Skeletal muscle satellite cell (primary cell): ENCODE measurements at regions not wholly inside any gene's neighbourhood (a gene's known extent, or its start where the extent isn't known, plus 50 kb on each side); places are given as distances from the start of the nearest gene placed in this dataset.

Experiments used
- H3K27me3 ChIP-seq: 2 replicates; pipeline ENCODE4 v1.7.0; 2013; ENCODE audit warnings: low read length; ENCODE audit not compliant: control insufficient read depth, insufficient read depth
- H3K36me3 ChIP-seq: 2 replicates; pipeline ENCODE4 v1.7.0; 2013; ENCODE audit warnings: mild to moderate bottlenecking, control low read depth, low read length; ENCODE audit not compliant: insufficient read depth
- H3K4me1 ChIP-seq: 2 replicates; pipeline ENCODE4 v1.7.0; 2013; ENCODE audit warnings: low read length; ENCODE audit not compliant: control insufficient read depth, insufficient read depth
- H3K4me2 ChIP-seq: 2 replicates; pipeline ENCODE4 v1.7.0; 2013; ENCODE audit warnings: mild to moderate bottlenecking, low read length
- H3K4me3 ChIP-seq: 2 replicates; pipeline ENCODE4 v1.7.0; 2013; ENCODE audit warnings: low read length
- H3K9ac ChIP-seq: 2 replicates; pipeline ENCODE4 v1.7.0; 2013; ENCODE audit warnings: mild to moderate bottlenecking, low read depth, low read length, moderate library complexity
- H3K9me3 ChIP-seq: replicated peaks from 2 replicates; pipeline ENCODE4 v1.7.0; 2013; ENCODE audit warnings: mild to moderate bottlenecking, control low read depth, low read length

- Histone ChIP-seq H3K9me3 (no peaks in the 10 kb centered on the region), H3K9ac (no peak overlapping the region), H3K27me3 (no peaks in the 10 kb centered on the region)
These were observed 72.2 kb upstream of the CNKSR3 start for GRCh38 chr6:154582696-154583095.

DNA sequence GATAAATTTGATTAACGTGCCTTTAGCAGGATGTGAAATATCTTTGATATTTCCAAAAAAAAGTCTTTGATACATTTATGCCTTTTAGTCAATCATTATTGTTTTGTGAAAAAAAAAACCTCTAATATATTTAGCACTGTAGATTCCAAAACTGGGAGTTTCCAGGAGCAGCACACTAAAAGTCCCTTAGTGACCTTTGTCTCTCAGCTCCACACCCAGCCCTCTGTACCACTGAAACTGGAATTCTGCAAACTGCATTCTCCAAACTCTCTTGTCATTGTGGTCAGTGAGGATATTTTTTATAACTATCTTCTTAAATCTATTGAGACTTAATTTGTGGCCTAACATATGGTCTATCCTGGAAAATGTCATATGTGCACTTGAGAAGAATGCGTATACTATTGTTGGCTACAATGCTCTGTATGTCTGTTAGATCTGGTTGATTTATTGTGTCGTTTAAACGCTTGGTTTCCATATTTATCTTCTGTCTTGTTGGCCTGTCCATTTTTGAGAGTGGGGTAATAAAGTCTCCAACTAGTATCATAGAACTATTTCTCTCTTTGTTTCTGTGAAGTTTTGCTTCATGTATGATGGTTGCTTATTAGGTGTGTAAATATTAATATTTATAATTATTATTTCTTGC, 73.2 kb upstream of the CNKSR3 start:
- H3K4me1 ChIP-seq: no peaks in the 10 kb centered on the region
- no peaks in the 10 kb centered on the region for H3K27me3 ChIP-seq
- no peak overlapping the region for H3K4me3 ChIP-seq
- no peaks in the 10 kb centered on the region for H3K9me3 ChIP-seq
- no peaks in the 10 kb centered on the region for H3K36me3 ChIP-seq
- no peak overlapping the region for H3K4me2 ChIP-seq
- no peak overlapping the region for H3K9ac ChIP-seq

More at GRCh38 chr6:154582696-154583095, 72.2 kb upstream of the CNKSR3 start:
- no peaks in the 10 kb centered on the region for H3K36me3 ChIP-seq
- no peak overlapping the region for H3K4me2 ChIP-seq
- H3K4me3 ChIP-seq: no peak overlapping the region
- no peaks in the 10 kb centered on the region for H3K4me1 ChIP-seq

DNA sequence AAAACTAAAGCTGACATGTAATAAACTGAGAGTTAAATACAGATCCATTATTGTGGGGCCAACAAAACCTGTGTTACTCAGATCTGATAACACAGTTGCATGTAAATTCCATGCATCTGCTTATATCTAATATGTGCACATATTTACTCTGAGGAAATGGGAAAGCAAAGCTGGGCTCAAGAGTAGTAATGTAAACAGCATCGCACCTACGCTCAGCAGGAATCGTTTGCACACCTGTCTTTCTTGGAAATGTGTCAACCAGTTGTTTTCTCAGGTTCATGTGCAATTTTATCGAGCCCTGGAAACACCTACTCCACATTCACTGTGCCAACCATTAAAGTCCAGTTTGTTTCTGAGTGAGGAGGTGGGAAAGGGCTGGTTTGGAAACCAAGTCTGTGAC, 80.3 kb upstream of the CNKSR3 start:
- H3K4me3 ChIP-seq: no peak overlapping the region
- no peaks in the 10 kb centered on the region for H3K4me1 ChIP-seq
- H3K9ac ChIP-seq: no peak overlapping the region
- no peaks in the 10 kb centered on the region for H3K36me3 ChIP-seq
- H3K4me2 ChIP-seq: no peak overlapping the region
- H3K27me3 ChIP-seq: no peaks in the 10 kb centered on the region
- no peaks in the 10 kb centered on the region for H3K9me3 ChIP-seq

- Histone ChIP-seq H3K27me3 (no peaks in the 10 kb centered on the region), H3K36me3 (no peaks in the 10 kb centered on the region), H3K4me2 (no peak overlapping the region), H3K9me3 (no peaks in the 10 kb centered on the region), H3K4me3 (no peak overlapping the region), H3K9ac (no peak overlapping the region), H3K4me1 (no peaks in the 10 kb centered on the region)
These were observed 80.7 kb upstream of the CNKSR3 start for GRCh38 chr6:154591234-154591633.

- no peaks in the 10 kb centered on the region for H3K9me3 ChIP-seq
These were observed 81.8 kb upstream of the CNKSR3 start for GRCh38 chr6:154592199-154592860.

DNA sequence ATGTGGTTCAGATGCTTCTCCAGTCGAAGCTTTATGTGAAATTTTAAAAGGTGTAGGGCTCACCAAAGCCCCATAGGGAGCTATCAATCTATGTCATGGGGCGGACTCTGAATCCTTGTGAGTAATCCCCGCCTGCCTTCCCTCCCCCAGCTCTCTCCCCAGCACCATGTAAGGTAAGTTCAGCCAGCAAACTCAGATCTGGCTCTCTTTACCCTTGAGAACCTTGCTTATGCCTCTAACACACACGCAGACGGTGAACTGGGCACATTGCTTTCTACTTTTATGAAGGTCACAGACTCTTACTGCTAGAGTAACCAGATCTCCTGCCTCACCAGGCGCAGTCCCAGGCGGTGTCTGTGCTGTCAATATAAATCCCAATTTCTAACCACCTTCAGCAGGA, 82.6 kb upstream of the CNKSR3 start:
- Histone ChIP-seq H3K4me3 (no peak overlapping the region), H3K36me3 (no peaks in the 10 kb centered on the region), H3K27me3 (no peaks in the 10 kb centered on the region), H3K4me1 (no peaks in the 10 kb centered on the region), H3K4me2 (no peak overlapping the region), H3K9me3 (no peaks in the 10 kb centered on the region), H3K9ac (no peak overlapping the region)

More at GRCh38 chr6:154592199-154592860, 81.8 kb upstream of the CNKSR3 start:
- H3K4me3 ChIP-seq: no peak overlapping the region
- H3K4me1 ChIP-seq: no peaks in the 10 kb centered on the region
- no peak overlapping the region for H3K9ac ChIP-seq
- H3K27me3 ChIP-seq: no peaks in the 10 kb centered on the region
- H3K4me2 ChIP-seq: no peak overlapping the region
- no peaks in the 10 kb centered on the region for H3K36me3 ChIP-seq

DNA sequence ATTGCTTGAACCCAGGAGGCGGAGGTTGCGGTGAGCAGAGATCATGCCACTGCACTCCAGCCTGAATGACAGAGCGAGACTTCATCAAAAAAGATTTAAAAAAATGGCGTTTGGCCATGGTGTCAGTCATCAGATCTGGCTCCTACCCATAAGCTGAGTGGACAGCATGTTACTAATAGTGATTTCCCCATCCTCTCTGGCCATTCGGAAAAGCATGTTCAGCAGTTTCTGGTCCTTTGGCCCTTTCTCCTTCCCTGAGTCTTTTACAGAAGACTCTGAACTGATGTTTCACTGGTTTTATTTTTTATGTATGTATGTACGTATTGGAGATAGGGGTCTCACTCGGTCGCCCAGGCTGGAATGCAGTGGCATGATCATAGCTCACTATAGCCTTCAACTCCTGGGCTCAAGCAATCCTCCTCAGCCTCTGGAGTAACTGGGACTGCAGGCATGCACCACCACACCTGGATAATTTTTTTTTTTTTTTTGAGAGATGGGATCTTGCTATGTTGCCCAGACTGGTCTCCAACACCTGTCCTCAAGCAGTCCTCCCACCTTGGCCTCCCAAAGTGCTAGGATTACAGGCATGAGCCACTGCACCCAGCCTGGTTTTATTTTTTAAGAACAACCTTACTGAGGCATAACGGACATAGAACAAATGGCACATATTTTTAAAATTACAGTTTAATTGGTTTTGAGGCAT, 84.2 kb upstream of the CNKSR3 start:
- H3K4me3 ChIP-seq: no peak overlapping the region
- H3K9ac ChIP-seq: no peak overlapping the region
- H3K9me3 ChIP-seq: no peaks in the 10 kb centered on the region
- no peaks in the 10 kb centered on the region for H3K4me1 ChIP-seq
- no peaks in the 10 kb centered on the region for H3K27me3 ChIP-seq
- no peak overlapping the region for H3K4me2 ChIP-seq
- no peaks in the 10 kb centered on the region for H3K36me3 ChIP-seq

DNA sequence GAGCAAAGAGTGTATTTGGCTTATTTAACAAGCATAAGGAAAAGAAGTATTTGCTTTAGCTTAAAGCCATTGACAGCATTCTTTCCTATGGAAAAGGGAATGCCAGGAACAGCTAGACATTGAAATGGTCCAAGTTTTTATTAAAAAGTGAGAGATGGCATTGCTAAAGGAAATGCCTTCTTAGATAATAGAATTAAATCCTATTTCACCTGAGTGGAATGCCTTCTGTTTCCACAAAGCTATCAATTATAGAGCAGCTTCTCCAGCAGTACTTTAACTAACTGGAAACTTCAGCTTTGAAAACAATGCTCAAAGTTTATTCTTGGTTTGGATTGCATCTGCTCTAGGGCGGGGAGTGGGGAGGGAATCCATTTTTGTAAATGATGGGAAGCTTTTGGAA, 85.1 kb upstream of the CNKSR3 start:
- H3K9me3 ChIP-seq: no peaks in the 10 kb centered on the region
- H3K36me3 ChIP-seq: no peaks in the 10 kb centered on the region
- no peaks in the 10 kb centered on the region for H3K27me3 ChIP-seq
- no peak overlapping the region for H3K9ac ChIP-seq
- no peaks in the 10 kb centered on the region for H3K4me1 ChIP-seq
- H3K4me3 ChIP-seq: no peak overlapping the region
- H3K4me2 ChIP-seq: no peak overlapping the region

DNA sequence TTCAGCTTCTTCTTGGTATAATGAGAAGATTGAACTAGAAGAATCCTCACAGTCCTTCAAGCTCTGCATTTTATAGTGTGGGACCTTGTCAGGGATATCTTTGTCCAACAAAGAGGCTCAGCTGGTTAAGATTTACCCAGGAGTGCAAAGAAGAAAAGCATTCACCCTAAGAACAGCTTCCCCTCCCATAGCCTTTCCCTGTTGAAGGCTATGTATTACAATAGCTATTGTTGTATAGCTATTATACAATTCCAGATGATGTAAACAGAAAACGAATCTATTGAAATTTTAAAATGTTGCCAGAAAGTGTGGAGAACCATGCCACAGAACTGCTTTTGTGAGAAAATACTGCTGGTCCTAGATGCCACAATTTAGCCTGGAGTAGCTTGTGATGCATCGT, 85.5 kb upstream of the CNKSR3 start:
- Histone ChIP-seq H3K4me2 (no peak overlapping the region), H3K4me3 (no peak overlapping the region), H3K4me1 (no peaks in the 10 kb centered on the region), H3K9me3 (no peaks in the 10 kb centered on the region), H3K27me3 (no peaks in the 10 kb centered on the region), H3K9ac (no peak overlapping the region), H3K36me3 (no peaks in the 10 kb centered on the region)

DNA sequence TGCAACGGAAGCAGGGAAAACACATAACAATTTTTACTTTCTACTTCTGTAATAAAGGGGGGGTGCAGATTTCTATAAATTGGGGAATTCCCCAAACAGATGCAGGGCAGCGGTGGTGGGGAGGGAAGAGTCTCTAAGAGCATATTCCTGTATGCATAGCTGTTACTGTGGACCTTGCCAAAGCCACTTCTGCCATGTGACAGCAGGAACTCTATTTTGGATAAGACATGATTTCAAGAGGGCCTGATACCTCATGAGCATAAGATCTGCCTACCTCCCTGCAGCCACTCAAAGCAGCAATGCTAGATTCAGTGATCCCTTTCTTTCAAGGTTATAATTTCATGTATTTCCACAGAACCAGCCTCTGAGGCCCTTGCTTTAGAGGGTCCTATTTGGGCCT, 86.2 kb upstream of the CNKSR3 start:
- Histone ChIP-seq H3K36me3 (no peaks in the 10 kb centered on the region), H3K9me3 (no peaks in the 10 kb centered on the region), H3K4me2 (no peak overlapping the region), H3K9ac (no peak overlapping the region), H3K27me3 (no peaks in the 10 kb centered on the region), H3K4me3 (no peak overlapping the region), H3K4me1 (no peaks in the 10 kb centered on the region)

DNA sequence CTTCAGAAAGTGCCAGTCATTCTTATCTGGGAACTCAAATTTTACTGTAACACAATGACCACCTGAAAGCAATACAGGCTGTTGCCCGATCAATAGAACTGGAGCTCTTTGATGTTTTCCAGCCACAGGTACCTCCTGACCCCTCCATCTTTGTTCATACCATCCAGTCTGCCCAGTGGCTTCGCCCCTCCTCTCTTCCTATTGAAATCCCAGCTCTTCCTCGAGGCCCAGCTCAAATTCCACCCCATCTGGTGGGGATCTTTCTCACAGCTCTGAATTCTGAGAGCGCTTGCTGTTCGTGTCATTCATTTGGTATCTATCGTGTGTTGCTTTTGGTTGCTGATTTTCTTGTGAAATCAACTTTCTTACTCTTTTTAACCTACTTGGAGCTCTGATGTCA, 87.9 kb upstream of the CNKSR3 start:
- H3K9ac ChIP-seq: no peak overlapping the region
- H3K4me3 ChIP-seq: no peak overlapping the region
- H3K9me3 ChIP-seq: no peaks in the 10 kb centered on the region
- no peaks in the 10 kb centered on the region for H3K36me3 ChIP-seq
- H3K4me2 ChIP-seq: no peak overlapping the region
- no peaks in the 10 kb centered on the region for H3K27me3 ChIP-seq
- H3K4me1 ChIP-seq: no peaks in the 10 kb centered on the region

DNA sequence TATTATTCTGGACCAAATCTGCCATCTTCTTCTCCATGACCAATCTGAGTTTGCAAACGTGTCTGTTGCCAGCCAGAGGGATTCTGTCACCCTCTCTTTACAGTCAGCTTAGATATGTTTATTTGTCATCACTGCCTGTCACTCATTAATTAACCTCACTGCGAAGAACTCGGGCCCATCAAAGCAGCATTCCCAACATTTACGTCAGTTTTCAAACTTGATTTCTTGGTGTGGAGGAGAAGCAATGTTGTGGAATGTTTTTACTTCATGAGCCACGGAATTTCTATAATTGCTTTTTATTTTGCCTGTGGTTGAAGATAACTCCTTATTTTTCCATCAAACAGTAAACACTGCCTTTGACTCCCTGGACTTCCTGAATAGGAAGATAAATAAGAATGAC, 91.8 kb upstream of the CNKSR3 start:
- Histone ChIP-seq H3K27me3 (no peaks in the 10 kb centered on the region), H3K36me3 (no peaks in the 10 kb centered on the region), H3K4me1 (no peaks in the 10 kb centered on the region), H3K9me3 (no peaks in the 10 kb centered on the region), H3K4me2 (no peak overlapping the region), H3K4me3 (no peak overlapping the region), H3K9ac (no peak overlapping the region)
